GM12872 (cell line): ENCODE measurements at regions not wholly inside any gene's neighbourhood (a gene's known extent, or its start where the extent isn't known, plus 50 kb on each side); places are given as distances from the start of the nearest gene placed in this dataset.

ENCODE experiments used
- TF ChIP-seq, protein P1 (sequence below): IDR thresholded peaks from 3 replicates; pipeline ENCODE4 v1.5.1; 2011; ENCODE audit warnings: low read depth, mild to moderate bottlenecking, low read length, moderate library complexity; ENCODE audit not compliant: insufficient read depth

DNA sequence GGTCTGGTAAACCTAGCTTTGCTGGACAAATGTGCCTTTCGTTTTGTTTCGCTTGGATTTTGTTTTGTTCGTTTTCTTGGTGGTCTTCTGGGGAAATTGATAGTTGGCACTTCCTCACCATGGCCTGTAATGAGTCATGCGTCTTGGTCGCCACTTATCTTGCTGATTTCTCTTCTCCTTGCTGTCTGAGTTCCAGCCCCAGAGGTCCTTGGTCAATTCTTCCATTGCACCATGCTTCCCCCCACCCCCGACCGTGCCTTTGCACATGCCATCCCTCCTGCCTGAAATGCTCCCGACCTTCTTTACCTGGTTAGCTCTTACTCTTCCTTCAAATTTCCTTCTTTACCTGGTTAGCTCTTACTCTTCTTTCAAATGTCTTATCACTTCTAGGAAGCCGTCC, 168.7 kb upstream of the MSX2 start:
- TF ChIP-seq, protein P1, sequence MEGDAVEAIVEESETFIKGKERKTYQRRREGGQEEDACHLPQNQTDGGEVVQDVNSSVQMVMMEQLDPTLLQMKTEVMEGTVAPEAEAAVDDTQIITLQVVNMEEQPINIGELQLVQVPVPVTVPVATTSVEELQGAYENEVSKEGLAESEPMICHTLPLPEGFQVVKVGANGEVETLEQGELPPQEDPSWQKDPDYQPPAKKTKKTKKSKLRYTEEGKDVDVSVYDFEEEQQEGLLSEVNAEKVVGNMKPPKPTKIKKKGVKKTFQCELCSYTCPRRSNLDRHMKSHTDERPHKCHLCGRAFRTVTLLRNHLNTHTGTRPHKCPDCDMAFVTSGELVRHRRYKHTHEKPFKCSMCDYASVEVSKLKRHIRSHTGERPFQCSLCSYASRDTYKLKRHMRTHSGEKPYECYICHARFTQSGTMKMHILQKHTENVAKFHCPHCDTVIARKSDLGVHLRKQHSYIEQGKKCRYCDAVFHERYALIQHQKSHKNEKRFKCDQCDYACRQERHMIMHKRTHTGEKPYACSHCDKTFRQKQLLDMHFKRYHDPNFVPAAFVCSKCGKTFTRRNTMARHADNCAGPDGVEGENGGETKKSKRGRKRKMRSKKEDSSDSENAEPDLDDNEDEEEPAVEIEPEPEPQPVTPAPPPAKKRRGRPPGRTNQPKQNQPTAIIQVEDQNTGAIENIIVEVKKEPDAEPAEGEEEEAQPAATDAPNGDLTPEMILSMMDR, result no peak

DNA sequence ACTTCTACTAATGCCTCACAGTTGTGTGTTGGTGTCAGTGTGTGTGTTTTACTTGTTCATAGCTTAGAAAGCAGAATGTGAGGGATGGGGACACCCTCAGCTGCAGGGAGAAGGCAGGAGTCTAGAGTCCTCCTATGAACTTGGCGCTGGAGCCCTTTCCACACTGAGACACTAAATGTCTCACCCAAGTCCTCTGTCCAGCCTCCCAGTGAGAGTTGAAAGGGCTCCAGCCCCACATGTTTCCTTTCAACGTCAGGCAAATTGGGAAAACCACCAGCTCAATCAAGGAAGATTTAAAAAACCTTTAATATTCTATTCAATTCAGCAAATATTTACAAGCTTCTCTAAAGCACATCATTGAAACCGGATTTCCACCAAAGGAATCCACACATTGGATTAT, 167.6 kb upstream of the MSX2 start:
- TF ChIP-seq, protein P1, result no peak

DNA sequence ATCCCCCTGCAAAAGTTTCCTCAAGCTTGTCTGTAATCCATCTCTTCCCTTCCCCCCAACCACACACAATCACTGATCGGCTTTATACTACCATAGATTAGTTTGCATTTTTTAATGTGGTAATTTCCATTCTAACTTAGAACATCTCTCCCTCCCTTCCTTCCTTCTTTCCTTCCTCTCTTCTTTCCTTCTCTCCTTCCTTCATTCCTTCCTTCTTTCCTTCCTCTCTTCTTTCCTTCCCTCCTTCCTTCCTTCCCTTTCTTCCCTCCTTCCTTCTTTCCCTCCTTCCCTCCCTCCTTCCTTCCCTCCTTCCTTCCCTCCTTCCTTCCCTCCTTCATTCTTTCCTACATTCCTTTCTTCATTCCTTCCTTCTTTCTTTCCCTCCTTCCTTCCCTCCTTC, 166.2 kb upstream of the MSX2 start:
- TF ChIP-seq, protein P1, result no peak

DNA sequence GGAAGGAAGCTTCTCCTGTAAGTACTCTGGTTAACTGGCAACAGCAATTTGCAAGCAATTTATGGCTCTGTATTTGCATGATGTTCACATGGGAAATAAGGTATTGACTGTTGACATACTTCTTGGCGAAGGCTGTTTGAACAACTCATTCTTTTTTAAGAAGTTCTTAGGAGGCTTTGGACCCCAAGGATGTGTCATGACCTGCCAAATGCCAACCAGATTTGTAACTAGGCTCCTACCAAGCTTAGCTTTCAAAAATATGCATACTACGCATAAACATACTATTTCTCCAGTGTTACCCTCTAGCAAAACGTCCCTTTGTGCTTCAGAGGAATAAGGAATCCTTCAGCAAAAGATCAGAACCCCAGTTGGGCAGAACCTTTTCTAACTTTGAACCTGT, 165.2 kb upstream of the MSX2 start:
- TF ChIP-seq, protein P1, result no peak

DNA sequence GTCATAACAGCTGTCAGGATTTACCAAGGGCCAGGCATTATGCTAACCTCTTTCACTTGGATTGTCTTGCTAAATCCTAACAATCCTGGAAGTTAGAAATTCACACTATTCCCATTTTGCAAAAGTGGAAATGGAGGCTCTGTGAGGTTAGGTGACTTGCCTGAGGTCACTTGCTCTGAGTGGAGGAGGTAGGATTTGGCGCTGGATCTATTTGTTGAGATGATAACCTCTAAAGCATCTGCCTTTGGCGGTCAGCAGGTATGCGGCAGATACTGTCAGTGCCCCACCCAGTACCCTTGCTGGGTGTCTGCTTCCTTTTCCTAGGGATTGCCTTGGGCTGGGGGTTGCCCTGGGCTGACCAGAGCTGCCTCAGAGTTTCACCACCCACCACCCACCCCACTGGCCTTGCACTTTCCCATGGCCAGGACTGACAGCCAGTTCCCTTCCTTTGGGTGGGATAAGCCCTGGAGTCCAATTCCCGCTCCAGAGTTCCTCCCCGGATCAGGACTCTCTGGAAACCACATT, 164.8 kb upstream of the MSX2 start:
- TF ChIP-seq, protein P1, result no peak

DNA sequence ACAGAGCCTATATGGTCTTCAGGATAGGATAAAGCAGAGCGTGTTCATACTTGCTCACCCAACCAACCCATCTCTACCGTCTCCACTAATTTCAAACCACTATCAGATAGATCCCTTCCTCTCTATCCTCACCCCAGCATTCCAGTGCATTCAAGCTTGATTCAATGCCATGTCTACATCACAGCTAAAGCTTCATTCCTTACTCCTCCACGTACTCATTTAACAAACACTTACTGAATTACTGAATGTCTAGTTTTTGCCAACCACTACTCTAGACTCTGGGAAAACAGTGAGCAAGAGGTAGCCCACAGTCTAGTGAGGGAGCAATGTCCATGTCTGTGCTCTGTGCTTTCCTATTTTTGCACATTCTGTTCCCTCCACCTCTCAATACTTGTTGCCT, 163.5 kb upstream of the MSX2 start:
- TF ChIP-seq, protein P1, result no peak

DNA sequence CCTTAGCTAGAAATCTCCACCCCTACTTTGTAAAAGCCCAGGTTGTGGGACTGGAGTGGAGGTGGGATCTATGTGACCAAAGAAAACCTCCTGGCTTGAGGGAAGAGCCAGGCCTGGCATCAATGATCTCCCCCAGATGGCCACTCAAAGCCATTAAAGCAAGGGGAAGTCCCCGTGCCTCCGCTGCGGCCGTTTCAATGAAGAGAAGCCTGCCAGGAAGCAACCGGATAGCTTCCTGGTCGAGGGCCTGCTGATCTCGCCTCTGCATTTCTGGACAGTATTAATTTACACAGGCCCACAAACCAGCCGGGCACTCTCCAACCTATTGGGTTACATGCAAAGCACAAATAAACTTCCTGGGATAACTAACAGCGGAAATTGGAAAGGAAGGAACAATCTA, 160.5 kb upstream of the MSX2 start:
- TF ChIP-seq, protein P1, result no peak
